H9 (cell line): ENCODE measurements at regions not wholly inside any gene's neighbourhood (a gene's known extent, or its start where the extent isn't known, plus 50 kb on each side); places are given as distances from the start of the nearest gene placed in this dataset.

ENCODE experiments used
- DNase-seq: peaks from one replicate; pipeline ENCODE4 v3.0.0-alpha.2; 2017
- H2AFZ ChIP-seq: one replicate; pipeline ENCODE4 v1.6.1; 2013; ENCODE audit warnings: mild to moderate bottlenecking, low read length, control low read depth, moderate library complexity
- H2AK5ac ChIP-seq: 2 replicates; pipeline ENCODE4 v1.6.1; 2013; ENCODE audit warnings: low read length, control low read depth, mixed read lengths; ENCODE audit not compliant: insufficient read length
- H2BK120ac ChIP-seq: one replicate; pipeline ENCODE4 v1.6.1; 2013; ENCODE audit warnings: low read depth, mild to moderate bottlenecking, low read length, control low read depth, inconsistent platforms; ENCODE audit not compliant: poor library complexity, severe bottlenecking
- H2BK12ac ChIP-seq: 2 replicates; pipeline ENCODE4 v1.6.1; 2013; ENCODE audit warnings: low read length, control low read depth, mixed read lengths, low read depth; ENCODE audit not compliant: insufficient read length
- H2BK15ac ChIP-seq: 2 replicates; pipeline ENCODE4 v1.6.1; 2013; ENCODE audit warnings: low read depth, low read length, control low read depth
- H2BK20ac ChIP-seq: one replicate; pipeline ENCODE4 v1.6.1; 2013; ENCODE audit warnings: low read depth, mild to moderate bottlenecking, low read length, control low read depth, inconsistent platforms; ENCODE audit not compliant: poor library complexity, severe bottlenecking
- H2BK5ac ChIP-seq: 2 replicates; pipeline ENCODE4 v1.6.1; 2013; ENCODE audit warnings: low read length, control low read depth, mixed read lengths; ENCODE audit not compliant: insufficient read length
- H3K14ac ChIP-seq: 2 replicates; pipeline ENCODE4 v1.6.1; 2013; ENCODE audit warnings: low read length, control low read depth; ENCODE audit not compliant: insufficient read depth
- H3K18ac ChIP-seq: 2 replicates; pipeline ENCODE4 v1.6.1; 2013; ENCODE audit warnings: low read depth, mild to moderate bottlenecking, mixed read lengths, low read length, control low read depth; ENCODE audit not compliant: insufficient read length
- H3K23ac ChIP-seq: 2 replicates; pipeline ENCODE4 v1.6.1; 2013; ENCODE audit warnings: low read length, control low read depth, mixed read lengths, low read depth; ENCODE audit not compliant: insufficient read length
- H3K23me2 ChIP-seq: 2 replicates; pipeline ENCODE4 v1.6.1; 2013; ENCODE audit warnings: low read depth, mild to moderate bottlenecking, mixed read lengths, low read length, control low read depth; ENCODE audit not compliant: insufficient read length, poor library complexity, severe bottlenecking
- H3K27ac ChIP-seq: 2 replicates; pipeline ENCODE4 v1.5.1; 2013; ENCODE audit warnings: low read length, control low read depth, mixed read lengths, low read depth; ENCODE audit not compliant: insufficient read length
- H3K27me3 ChIP-seq: 2 replicates; pipeline ENCODE4 v1.6.1; 2013; ENCODE audit warnings: low read length, control low read depth, inconsistent platforms; ENCODE audit not compliant: insufficient read depth
- H3K4ac ChIP-seq: 2 replicates; pipeline ENCODE4 v1.6.1; 2013; ENCODE audit warnings: low read depth, mild to moderate bottlenecking, control low read depth, inconsistent platforms, low read length, moderate library complexity
- H3K4me1 ChIP-seq: 2 replicates; pipeline ENCODE4 v1.6.1; 2013; ENCODE audit warnings: low read length, control low read depth, inconsistent platforms; ENCODE audit not compliant: insufficient read depth
- H3K4me2 ChIP-seq: 2 replicates; pipeline ENCODE4 v1.6.1; 2013; ENCODE audit warnings: low read length, control low read depth, mixed read lengths; ENCODE audit not compliant: insufficient read length, insufficient read depth
- H3K56ac ChIP-seq: 2 replicates; pipeline ENCODE4 v1.6.1; 2013; ENCODE audit warnings: low read depth, mild to moderate bottlenecking, mixed read lengths, low read length, control low read depth; ENCODE audit not compliant: insufficient read length
- H3K79me1 ChIP-seq: 2 replicates; pipeline ENCODE4 v1.6.1; 2013; ENCODE audit warnings: low read depth, mild to moderate bottlenecking, moderate library complexity, low read length, control low read depth, inconsistent platforms; ENCODE audit not compliant: insufficient read depth, poor library complexity, severe bottlenecking
- H3K79me2 ChIP-seq: 2 replicates; pipeline ENCODE4 v1.6.1; 2013; ENCODE audit warnings: low read length, control low read depth, inconsistent platforms; ENCODE audit not compliant: insufficient read depth
- H3K9ac ChIP-seq: 2 replicates; pipeline ENCODE4 v1.6.1; 2013; ENCODE audit warnings: low read length, control low read depth, mixed read lengths; ENCODE audit not compliant: insufficient read length; ENCODE audit errors: extremely low read depth
- H3K9me3 ChIP-seq: one replicate; pipeline ENCODE4 v1.6.1; 2013; ENCODE audit warnings: low read depth, low read length, inconsistent platforms; ENCODE audit not compliant: control insufficient read depth
- H3T11ph ChIP-seq: one replicate; pipeline ENCODE4 v1.6.1; 2013; ENCODE audit warnings: mild to moderate bottlenecking, low read length, control low read depth, inconsistent platforms
- H4K20me1 ChIP-seq: one replicate; pipeline ENCODE4 v1.6.1; 2013; ENCODE audit not compliant: control insufficient read depth, insufficient read length, insufficient read depth
- H4K5ac ChIP-seq: 2 replicates; pipeline ENCODE4 v1.6.1; 2013; ENCODE audit warnings: low read depth, mild to moderate bottlenecking, mixed read lengths, low read length, control low read depth; ENCODE audit not compliant: insufficient read length
- H4K8ac ChIP-seq: replicated peaks from 2 replicates; pipeline ENCODE4 v1.6.1; 2013; ENCODE audit warnings: low read length, control low read depth, mixed read lengths, low read depth; ENCODE audit not compliant: insufficient read length
- H4K91ac ChIP-seq: 2 replicates; pipeline ENCODE4 v1.6.1; 2013; ENCODE audit warnings: low read depth, mild to moderate bottlenecking, moderate library complexity, mixed read lengths, low read length, control low read depth; ENCODE audit not compliant: insufficient read length
- H3K27ac Mint-ChIP-seq, 3 experiments: 2 replicates in 2 of 3; 3 replicates in 1 of 3; pipeline ENCODE4 v1.8.0; 2020 to 2021; ENCODE audit warnings: mixed read lengths in 3 of 3, mild to moderate bottlenecking in 1 of 3, moderate library complexity in 1 of 3
- H3K27me3 Mint-ChIP-seq: 2 replicates; pipeline ENCODE4 v1.8.0; 2021; ENCODE audit warnings: low read depth, mild to moderate bottlenecking, moderate library complexity, mixed read lengths
- H3K36me3 Mint-ChIP-seq, 3 experiments: 2 replicates in 2 of 3; 3 replicates in 1 of 3; pipeline ENCODE4 v1.8.0; 2020 to 2021; ENCODE audit warnings: low read depth in 3 of 3, mixed read lengths in 3 of 3; ENCODE audit not compliant: insufficient read depth in 1 of 3
- H3K4me1 Mint-ChIP-seq, 2 experiments: 2 replicates each; pipeline ENCODE4 v1.8.0; 2020; ENCODE audit warnings: mixed read lengths in 2 of 2
- H3K4me3 Mint-ChIP-seq, 2 experiments: 2 replicates in 1 of 2; 3 replicates in 1 of 2; pipeline ENCODE4 v1.8.0; 2020 to 2021; ENCODE audit warnings: mild to moderate bottlenecking in 2 of 2, mixed read lengths in 2 of 2, moderate library complexity in 1 of 2
- H3K9me3 Mint-ChIP-seq, 2 experiments: 2 replicates in 1 of 2; 3 replicates in 1 of 2; pipeline ENCODE4 v1.8.0; 2020; ENCODE audit warnings: mild to moderate bottlenecking in 2 of 2, mixed read lengths in 2 of 2, moderate library complexity in 1 of 2
- CTCF ChIP-seq: fragments of 200-600 bp; sonication (generic); conservative IDR thresholded peaks from 3 replicates; pipeline ENCODE4 v1.8.0; 2021; ENCODE audit warnings: antibody characterized with exemption, mild to moderate bottlenecking
- WGBS: extraction: QIAGEN DNeasy Blood & Tissue Kit; methylation state at CpG from one replicate; pipeline ENCODE4 v1.1.7; 2013; ENCODE audit warnings: missing lambda C conversion rate, low lambda C conversion rate, mixed read lengths; ENCODE audit not compliant: insufficient read length; ENCODE audit errors: extremely low coverage; 5-methylcytosine and 5-hydroxymethylcytosine counted together

GRCh38 chr14:56512521-56512920, 67.1 kb upstream of the TMEM260 start:
- Histone ChIP-seq H2BK12ac (no peak overlapping the region), H2AK5ac (no peak overlapping the region), H4K5ac (no peak overlapping the region), H4K20me1 (no peaks in the 10 kb centered on the region), H4K91ac (no peak overlapping the region), H3K14ac (no peak overlapping the region), H4K8ac (no peak overlapping the region), H3K79me1 (no peaks in the 10 kb centered on the region), H2AFZ (no peak overlapping the region), H3K23me2 (no peaks in the 10 kb centered on the region), H2BK20ac (no peak overlapping the region), H3K27me3 (0 out of 2 replicates have a peak, but pooled peaks cover 2% of the 10 kb centered on the region), H2BK15ac (no peak overlapping the region), H3K23ac (no peak overlapping the region), H3K4me1 (no peaks in the 10 kb centered on the region), H3K9ac (no peak overlapping the region), H3K27ac (no peak overlapping the region), H2BK5ac (no peak overlapping the region), H3K56ac (no peak overlapping the region), H3K4me2 (no peak overlapping the region), H3K4ac (no peak overlapping the region), H3K18ac (no peak overlapping the region), H3T11ph (no peak overlapping the region), H2BK120ac (no peak overlapping the region), H3K9me3 (no peaks in the 10 kb centered on the region), H3K79me2 (no peaks in the 10 kb centered on the region)
- Mint-ChIP-seq H3K9me3 (no peaks in the 10 kb centered on the region), H3K36me3 (no peaks in the 10 kb centered on the region), H3K27me3 (peaks cover 4% of the 10 kb centered on the region), H3K27ac (no peak overlapping the region), H3K4me1 (peaks cover 4 to 6% of the 10 kb centered on the region in 2 experiments; a peak in 3 of 4 replicates), H3K4me3 (no peak overlapping the region)
- DNase-seq, result no peak
- no peak for TF ChIP-seq CTCF
- WGBS, result no CpG with 5 or more reads among the region's 3 CpGs
